ENCODE measurements at regions not wholly inside any gene's neighbourhood (a gene's known extent, or its start where the extent isn't known, plus 50 kb on each side); places are given as distances from the start of the nearest gene placed in this dataset.

DNA sequence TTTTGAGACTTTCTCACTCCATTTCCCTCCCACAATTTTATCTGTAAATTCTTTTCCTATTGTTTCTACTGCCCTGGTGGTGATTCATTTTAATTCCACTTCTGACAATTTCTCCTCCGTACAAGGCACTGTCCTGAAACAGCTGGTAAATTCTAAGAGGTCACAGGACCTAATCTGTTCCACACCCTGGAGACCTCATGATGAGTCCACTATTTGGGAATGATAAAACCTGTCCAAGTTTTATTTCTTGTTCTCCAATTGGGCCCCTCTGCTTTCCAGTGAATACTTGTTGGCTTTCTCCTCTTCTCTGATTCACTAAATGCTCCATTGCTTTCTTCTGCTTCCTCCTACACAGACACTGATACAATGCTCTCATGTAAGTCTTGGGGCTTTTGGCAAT, 343.1 kb upstream of the DUSP10 start:
- H4K20me1 ChIP-seq (replicated peaks in 1 of 2; ENCODE audit: control insufficient read depth in 1 of 2, insufficient read depth in 2 of 2, low read length in 2 of 2): no peaks in the 10 kb centered on the region
- H2BK15ac ChIP-seq (ENCODE audit: low read length): no peak overlapping the region
- H3K9ac ChIP-seq (replicated peaks in 1 of 4; ENCODE audit: extremely low read depth in 1 of 4, low read depth in 3 of 4, low read length in 3 of 4): no peak overlapping the region
- CTCF ChIA-PET (ENCODE audit: partially characterized antibody): interaction anchor here (1.1 kb wide), 1 partner anchor 12 kb away, joined by 3 read pairs; no protein-coding TSS in a partner anchor
- H2BK5ac ChIP-seq (ENCODE audit: low read depth, low read length): no peak overlapping the region
- H2BK12ac ChIP-seq (ENCODE audit: low read depth, low read length): no peak overlapping the region
- H3K23me2 ChIP-seq (ENCODE audit: low read depth, low read length): no peaks in the 10 kb centered on the region
- no peak overlapping the region for H2BK20ac ChIP-seq (ENCODE audit: low read length)
- H3K79me2 ChIP-seq (ENCODE audit: control insufficient read depth in 1 of 2, insufficient read depth in 2 of 2, low read length in 2 of 2): no peaks in the 10 kb centered on the region
- no peak overlapping the region for H3K14ac ChIP-seq (ENCODE audit: insufficient read length)
- no peaks in the 10 kb centered on the region for H3K4me1 ChIP-seq (replicated peaks in 1 of 4; ENCODE audit: control insufficient read depth in 3 of 4, insufficient read depth in 4 of 4, low read length in 3 of 4)
- H2BK120ac ChIP-seq (replicated peaks; ENCODE audit: low read depth, low read length): no peak overlapping the region
- 88% methylated on average over 1 of the region's 1 CpG; no CpG with 5 or more reads in 1 of the 2 experiments for WGBS, 2 experiments (ENCODE audit: extremely low coverage in 1 of 2, insufficient coverage in 1 of 2, insufficient read length in 1 of 2, insufficient replicate concordance in 2 of 2, low coverage in 1 of 2, low lambda C conversion rate in 2 of 2, missing lambda C conversion rate in 1 of 2)
- no peak for FAIRE-seq
- H4K5ac ChIP-seq (ENCODE audit: insufficient read length, low read depth, low read length): no peak overlapping the region
- no peak overlapping the region for H3K56ac ChIP-seq (replicated peaks; ENCODE audit: insufficient read length, low read depth, low read length)
- no peak overlapping the region for H3K4me3 ChIP-seq (ENCODE audit: extremely low read depth in 1 of 4, insufficient read depth in 2 of 4, low read depth in 3 of 4, low read length in 4 of 4)
- H2AFZ ChIP-seq (ENCODE audit: low read length): no peak overlapping the region
- no peak overlapping the region for H3K18ac ChIP-seq (ENCODE audit: extremely low read depth, low read length)
- H3K79me1 ChIP-seq (ENCODE audit: low read depth, low read length): no peaks in the 10 kb centered on the region
- TF ChIP-seq POLR2AphosphoS5 (IDR thresholded peaks at IDR 0.05; ENCODE audit: low read depth, low read length) (no peak), EP300 (IDR thresholded peaks at IDR 0.05; ENCODE audit: borderline replicate concordance in 1 of 2, low read depth in 2 of 2, low read length in 2 of 2) (no peak), SIX5 (IDR thresholded peaks at IDR 0.05; ENCODE audit: low read depth, low read length) (no peak), JUN (IDR thresholded peaks at IDR 0.05; ENCODE audit: low read depth, low read length) (no peak), CHD1 (IDR thresholded peaks at IDR 0.05; ENCODE audit: low read depth, low read length) (no peak), CBX8 (IDR thresholded peaks at IDR 0.05; ENCODE audit: borderline replicate concordance, low read depth, low read length) (no peak), JUND (IDR thresholded peaks at IDR 0.05; ENCODE audit: low read length) (no peak), EGR1 (IDR thresholded peaks at IDR 0.05; ENCODE audit: borderline replicate concordance, low read depth, low read length) (no peak), KDM1A (IDR thresholded peaks at IDR 0.05; ENCODE audit: borderline replicate concordance, low read length) (no peak), KDM5A (IDR thresholded peaks at IDR 0.05; ENCODE audit: low read length) (no peak), HDAC2 (IDR thresholded peaks at IDR 0.05; ENCODE audit: borderline replicate concordance in 1 of 2, low read depth in 2 of 2, low read length in 2 of 2) (no peak), MAFK (IDR thresholded peaks at IDR 0.05; ENCODE audit: low read depth, low read length) (no peak), BACH1 (IDR thresholded peaks at IDR 0.05; ENCODE audit: low read length) (no peak)
- TF ChIP-seq, protein P1, sequence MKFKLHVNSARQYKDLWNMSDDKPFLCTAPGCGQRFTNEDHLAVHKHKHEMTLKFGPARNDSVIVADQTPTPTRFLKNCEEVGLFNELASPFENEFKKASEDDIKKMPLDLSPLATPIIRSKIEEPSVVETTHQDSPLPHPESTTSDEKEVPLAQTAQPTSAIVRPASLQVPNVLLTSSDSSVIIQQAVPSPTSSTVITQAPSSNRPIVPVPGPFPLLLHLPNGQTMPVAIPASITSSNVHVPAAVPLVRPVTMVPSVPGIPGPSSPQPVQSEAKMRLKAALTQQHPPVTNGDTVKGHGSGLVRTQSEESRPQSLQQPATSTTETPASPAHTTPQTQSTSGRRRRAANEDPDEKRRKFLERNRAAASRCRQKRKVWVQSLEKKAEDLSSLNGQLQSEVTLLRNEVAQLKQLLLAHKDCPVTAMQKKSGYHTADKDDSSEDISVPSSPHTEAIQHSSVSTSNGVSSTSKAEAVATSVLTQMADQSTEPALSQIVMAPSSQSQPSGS (IDR thresholded peaks at IDR 0.05; ENCODE audit: low read length): no peak
- no peaks in the 10 kb centered on the region for H3K36me3 ChIP-seq (ENCODE audit: control insufficient read depth in 2 of 4, insufficient read depth in 4 of 4, low read length in 3 of 4)
- H3K4me2 ChIP-seq (ENCODE audit: insufficient read depth in 1 of 2, low read depth in 2 of 2, low read length in 2 of 2): no peak overlapping the region
- no peaks in the 10 kb centered on the region for H3K9me3 ChIP-seq (ENCODE audit: insufficient read depth in 2 of 2, low read depth in 1 of 2, low read length in 1 of 2)
- POLR2A ChIA-PET (ENCODE audit: partially characterized antibody): no interaction called here
- no peak overlapping the region for H3K4ac ChIP-seq (replicated peaks; ENCODE audit: insufficient read length, low read depth, low read length)
- H3K27ac ChIP-seq (ENCODE audit: low read depth, low read length): no peak overlapping the region
- H4K91ac ChIP-seq (replicated peaks; ENCODE audit: insufficient read length, low read length): no peak overlapping the region
- no peaks in the 10 kb centered on the region for H3K27me3 ChIP-seq (replicated peaks in 1 of 4; ENCODE audit: control insufficient read depth in 3 of 4, extremely low read depth in 1 of 4, insufficient read depth in 3 of 4, low read length in 3 of 4)
- no peak for DNase-seq (ENCODE audit: low read depth in 1 of 2, low spot score in 2 of 2)
- H4K8ac ChIP-seq (ENCODE audit: extremely low read depth, insufficient read depth, low read length): no peak overlapping the region
- H2AK5ac ChIP-seq (ENCODE audit: low read depth, low read length): no peak overlapping the region
- H3K23ac ChIP-seq (ENCODE audit: insufficient read length): no peak overlapping the region

Data from H1 (cell line).